ENCODE measurements at regions not wholly inside any gene's neighbourhood (a gene's known extent, or its start where the extent isn't known, plus 50 kb on each side); places are given as distances from the start of the nearest gene placed in this dataset.

DNA sequence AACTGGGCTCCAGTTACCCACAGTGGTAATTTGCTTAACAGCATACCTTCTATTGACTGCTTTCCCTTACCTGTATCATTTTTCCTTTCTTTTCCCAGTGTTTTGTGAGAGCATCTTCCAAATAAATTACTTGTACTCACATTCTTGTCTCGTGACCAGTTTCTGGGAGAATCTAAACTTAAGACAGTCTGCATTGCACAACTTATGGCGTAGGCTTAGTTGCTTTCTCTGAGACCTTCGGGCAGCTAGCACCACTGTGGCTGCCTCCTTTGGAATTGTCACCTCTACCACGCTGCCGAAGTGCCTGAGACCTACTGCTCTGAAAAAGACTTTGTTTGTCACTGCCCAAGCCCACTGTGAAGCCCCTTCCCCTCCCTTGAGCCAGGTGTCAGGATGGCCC, 188.1 kb upstream of the BMP2 start:
- no peaks in the 10 kb centered on the region for H3K36me3 Mint-ChIP-seq
- peaks cover 0 to 10% (median 0%) of the 10 kb centered on the region in 7 donors for H3K9me3 Mint-ChIP-seq
- DNase-seq, result no peak
- H3K4me3 Mint-ChIP-seq, result no peak overlapping the region
- H3K27ac Mint-ChIP-seq, result no peak overlapping the region
- H3K4me1 Mint-ChIP-seq, result no peaks in the 10 kb centered on the region
- H3K27me3 Mint-ChIP-seq, result peaks cover 0 to 9% (median 0%) of the 10 kb centered on the region in 3 donors
- ATAC-seq (ENCODE audit: low read depth in 2 of 2), result no peak

DNA sequence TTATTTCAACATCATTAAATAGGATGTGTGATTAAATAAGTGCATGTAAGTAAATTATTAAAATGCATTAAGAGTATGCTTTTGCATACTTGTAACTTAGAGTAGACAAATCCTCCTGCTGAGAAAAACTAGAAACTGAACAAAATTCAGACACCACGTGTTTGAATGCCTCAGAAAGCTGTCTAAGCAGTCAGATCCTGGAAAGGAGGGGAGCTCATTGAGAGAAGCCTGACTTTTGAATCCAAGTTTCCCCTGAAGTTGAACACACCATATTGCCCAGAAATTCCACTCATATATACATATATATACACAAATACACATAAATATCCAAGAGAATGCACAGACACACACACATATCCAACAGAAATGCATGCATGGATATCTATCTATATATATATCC, 190.0 kb upstream of the BMP2 start:
- H3K4me3 Mint-ChIP-seq, result no peak overlapping the region
- peaks cover 0 to 5% (median 0%) of the 10 kb centered on the region in 3 donors for H3K27me3 Mint-ChIP-seq
- H3K27ac Mint-ChIP-seq, result no peak overlapping the region
- H3K36me3 Mint-ChIP-seq, result no peaks in the 10 kb centered on the region
- no peak for ATAC-seq (ENCODE audit: low read depth in 2 of 2)
- H3K9me3 Mint-ChIP-seq, result peaks cover 0 to 11% (median 0%) of the 10 kb centered on the region in 7 donors
- no peaks in the 10 kb centered on the region for H3K4me1 Mint-ChIP-seq
- DNase-seq, result no peak

GRCh38 chr20:6576726-6577125, 190.8 kb upstream of the BMP2 start:
- Mint-ChIP-seq H3K36me3 (no peaks in the 10 kb centered on the region), H3K4me3 (no peak overlapping the region), H3K27me3 (peaks cover 0 to 4% (median 0%) of the 10 kb centered on the region in 3 donors), H3K4me1 (no peaks in the 10 kb centered on the region), H3K9me3 (peaks cover 0 to 11% (median 0%) of the 10 kb centered on the region in 7 donors), H3K27ac (no peak overlapping the region)
- DNase-seq (no peak), ATAC-seq (ENCODE audit: low read depth in 2 of 2) (no peak)

GRCh38 chr20:6575912-6576401, 191.5 kb upstream of the BMP2 start:
- no peak overlapping the region for H3K4me3 Mint-ChIP-seq
- no peaks in the 10 kb centered on the region for H3K27me3 Mint-ChIP-seq
- DNase-seq, result no peak
- peaks cover 0 to 11% (median 0%) of the 10 kb centered on the region in 7 donors for H3K9me3 Mint-ChIP-seq
- no peak overlapping the region for H3K27ac Mint-ChIP-seq
- no peaks in the 10 kb centered on the region for H3K4me1 Mint-ChIP-seq
- no peaks in the 10 kb centered on the region for H3K36me3 Mint-ChIP-seq
- ATAC-seq (ENCODE audit: low read depth in 2 of 2), result no peak

- H3K27ac Mint-ChIP-seq, result no peak overlapping the region
- H3K27me3 Mint-ChIP-seq, result peaks cover 7 to 9% (median 8%) of the 10 kb centered on the region in 3 donors
- ATAC-seq (ENCODE audit: low read depth in 2 of 2), result no peak
- no peak for DNase-seq
- no peaks in the 10 kb centered on the region for H3K4me1 Mint-ChIP-seq
- peaks cover 0 to 8% (median 2%) of the 10 kb centered on the region in 7 donors for H3K9me3 Mint-ChIP-seq
- H3K36me3 Mint-ChIP-seq, result no peaks in the 10 kb centered on the region
- no peak overlapping the region for H3K4me3 Mint-ChIP-seq
These were observed 200.7 kb upstream of the BMP2 start for GRCh38 chr20:6566821-6567220.

GRCh38 chr20:6562111-6562510, 205.4 kb upstream of the BMP2 start:
- no peak for ATAC-seq (ENCODE audit: low read depth in 2 of 2)
- Mint-ChIP-seq H3K4me3 (no peak overlapping the region), H3K27me3 (no peaks in the 10 kb centered on the region), H3K36me3 (no peaks in the 10 kb centered on the region), H3K4me1 (no peaks in the 10 kb centered on the region), H3K27ac (no peak overlapping the region), H3K9me3 (no peaks in the 10 kb centered on the region)
- no peak for DNase-seq

DNA sequence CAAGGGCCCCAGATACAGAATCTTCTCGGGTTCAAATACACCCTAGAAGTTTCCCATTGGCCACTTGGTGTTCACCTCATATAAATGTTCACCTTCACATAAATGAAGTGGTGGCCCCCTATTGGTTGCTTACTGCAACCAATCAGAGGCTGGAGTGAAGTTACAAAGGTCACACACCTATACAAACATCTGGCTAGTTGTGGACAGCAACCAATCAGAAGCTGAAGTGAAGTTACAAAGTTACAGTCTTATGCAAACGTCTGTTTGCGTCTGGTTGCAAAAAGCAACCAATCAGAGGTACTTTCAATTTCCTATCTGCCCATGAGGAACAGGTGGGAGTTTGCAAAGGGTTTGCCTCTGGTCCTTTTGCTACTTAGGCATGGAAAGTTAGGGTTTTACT, 206.5 kb upstream of the BMP2 start:
- no peaks in the 10 kb centered on the region for H3K4me1 Mint-ChIP-seq
- H3K4me3 Mint-ChIP-seq, result no peak overlapping the region
- ATAC-seq (ENCODE audit: low read depth in 2 of 2), result no peak

GRCh38 chr20:6559791-6560190, 207.7 kb upstream of the BMP2 start:
- H3K36me3 Mint-ChIP-seq, result no peaks in the 10 kb centered on the region
- ATAC-seq (ENCODE audit: low read depth in 2 of 2), result no peak
- no peak for DNase-seq
- no peak overlapping the region for H3K4me3 Mint-ChIP-seq
- no peaks in the 10 kb centered on the region for H3K4me1 Mint-ChIP-seq
- peaks cover 0 to 2% (median 0%) of the 10 kb centered on the region in 7 donors for H3K9me3 Mint-ChIP-seq
- H3K27ac Mint-ChIP-seq, result no peak overlapping the region
- H3K27me3 Mint-ChIP-seq, result peaks cover 0 to 6% (median 0%) of the 10 kb centered on the region in 3 donors

More for the DNA sequence above, 206.5 kb upstream of the BMP2 start:
- H3K27me3 Mint-ChIP-seq, result peaks cover 0 to 6% (median 0%) of the 10 kb centered on the region in 3 donors
- H3K27ac Mint-ChIP-seq, result no peak overlapping the region
- H3K9me3 Mint-ChIP-seq, result no peaks in the 10 kb centered on the region
- no peaks in the 10 kb centered on the region for H3K36me3 Mint-ChIP-seq
- DNase-seq, result no peak

DNA sequence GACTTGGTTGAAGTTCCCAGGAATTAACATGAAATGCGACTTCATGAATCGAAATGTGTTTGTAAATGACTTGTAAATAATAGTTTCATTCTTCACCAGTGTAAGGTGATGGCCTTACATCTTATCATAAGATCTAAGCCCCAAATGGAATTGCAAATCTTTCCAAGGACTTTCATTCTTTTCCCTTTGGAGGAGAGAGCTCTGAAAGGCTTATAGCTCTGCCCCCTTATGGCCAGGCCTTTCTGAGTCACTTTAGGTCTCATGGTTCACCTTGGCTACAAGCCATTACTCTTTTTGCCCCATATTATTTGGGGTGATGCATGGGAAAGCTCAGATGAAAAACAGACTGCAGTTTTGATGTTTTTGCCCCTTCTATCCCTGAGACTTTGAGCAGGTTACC, 209.1 kb upstream of the BMP2 start:
- Mint-ChIP-seq H3K27me3 (peaks cover 0 to 6% (median 0%) of the 10 kb centered on the region in 3 donors), H3K4me3 (no peak overlapping the region), H3K27ac (no peak overlapping the region), H3K36me3 (no peaks in the 10 kb centered on the region), H3K9me3 (peaks cover 0 to 2% (median 0%) of the 10 kb centered on the region in 7 donors), H3K4me1 (no peaks in the 10 kb centered on the region)
- no peak for ATAC-seq (ENCODE audit: low read depth in 2 of 2)
- no peak for DNase-seq

DNA sequence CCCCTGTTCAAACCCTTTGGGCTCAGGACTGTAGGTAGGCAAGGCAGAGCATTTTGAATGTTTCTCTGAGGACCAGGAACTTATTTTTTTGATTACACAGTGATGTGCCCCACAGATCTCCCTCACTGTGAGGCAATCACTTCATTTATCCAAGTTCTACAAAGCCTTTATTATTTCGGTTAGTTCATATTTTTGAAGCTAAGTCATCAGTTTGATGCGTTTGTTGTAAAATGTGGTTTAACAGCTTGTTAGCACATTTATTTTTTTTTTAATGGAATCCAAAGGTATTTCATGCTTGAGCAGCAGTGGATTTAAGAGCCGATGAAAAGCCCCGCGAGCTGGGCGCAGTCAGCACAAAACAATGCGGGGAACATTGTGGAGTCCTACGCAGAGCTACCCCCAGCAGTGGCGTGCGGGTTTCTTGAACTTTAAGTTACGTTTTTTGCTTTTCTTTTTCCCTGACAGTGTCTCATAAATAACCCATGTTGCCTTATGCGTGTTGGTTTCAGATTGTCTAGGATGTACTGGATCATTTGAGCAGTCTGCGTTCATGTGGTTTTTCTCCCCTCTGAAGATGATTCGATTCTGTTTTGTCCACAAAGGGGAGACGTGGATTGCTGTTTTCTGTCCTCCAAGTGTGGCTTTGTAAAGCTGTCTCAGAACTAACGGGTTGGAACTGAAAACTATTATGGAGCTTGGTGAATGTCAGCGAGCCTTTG, 233.6 kb upstream of the BMP2 start:
- Mint-ChIP-seq H3K4me1 (no peaks in the 10 kb centered on the region), H3K4me3 (no peak overlapping the region), H3K27me3 (peaks cover 0 to 5% (median 3%) of the 10 kb centered on the region in 3 donors), H3K27ac (no peak overlapping the region), H3K36me3 (no peaks in the 10 kb centered on the region), H3K9me3 (peaks cover 0 to 2% (median 0%) of the 10 kb centered on the region in 7 donors)
- DNase-seq (no peak), ATAC-seq (ENCODE audit: low read depth in 2 of 2) (no peak)

- H3K4me3 Mint-ChIP-seq, result no peak overlapping the region
- peaks cover 0 to 5% (median 3%) of the 10 kb centered on the region in 3 donors for H3K27me3 Mint-ChIP-seq
- peaks cover 0 to 2% (median 0%) of the 10 kb centered on the region in 7 donors for H3K9me3 Mint-ChIP-seq
- no peaks in the 10 kb centered on the region for H3K4me1 Mint-ChIP-seq
- no peak for ATAC-seq (ENCODE audit: low read depth in 2 of 2)
- DNase-seq, result no peak
- H3K27ac Mint-ChIP-seq, result no peak overlapping the region
- no peaks in the 10 kb centered on the region for H3K36me3 Mint-ChIP-seq
These were observed 234.1 kb upstream of the BMP2 start for GRCh38 chr20:6533351-6533750.

GRCh38 chr20:6530779-6531315, 236.6 kb upstream of the BMP2 start:
- peaks cover 0 to 5% (median 0%) of the 10 kb centered on the region in 7 donors for H3K9me3 Mint-ChIP-seq
- no peak overlapping the region for H3K27ac Mint-ChIP-seq

GRCh38 chr20:6530254-6530653, 237.2 kb upstream of the BMP2 start:
- no peak overlapping the region for H3K27ac Mint-ChIP-seq

More at GRCh38 chr20:6530779-6531315, 236.6 kb upstream of the BMP2 start:
- H3K36me3 Mint-ChIP-seq, result no peaks in the 10 kb centered on the region
- peaks cover 0 to 5% (median 3%) of the 10 kb centered on the region in 3 donors for H3K27me3 Mint-ChIP-seq
- no peak overlapping the region for H3K4me3 Mint-ChIP-seq
- ATAC-seq (ENCODE audit: low read depth in 2 of 2), result no peak
- no peak for DNase-seq
- H3K4me1 Mint-ChIP-seq, result no peaks in the 10 kb centered on the region

More at GRCh38 chr20:6530254-6530653, 237.2 kb upstream of the BMP2 start:
- DNase-seq (no peak), ATAC-seq (ENCODE audit: low read depth in 2 of 2) (no peak)
- no peak overlapping the region for H3K4me3 Mint-ChIP-seq
- peaks cover 0 to 5% (median 2%) of the 10 kb centered on the region in 7 donors for H3K9me3 Mint-ChIP-seq
- no peaks in the 10 kb centered on the region for H3K36me3 Mint-ChIP-seq
- H3K4me1 Mint-ChIP-seq, result no peaks in the 10 kb centered on the region
- peaks cover 0 to 5% (median 3%) of the 10 kb centered on the region in 3 donors for H3K27me3 Mint-ChIP-seq
